ENCODE measurements at regions not wholly inside any gene's neighbourhood (a gene's known extent, or its start where the extent isn't known, plus 50 kb on each side); places are given as distances from the start of the nearest gene placed in this dataset.

GRCh38 chr3:189038773-189039745 lies 132.7 kb upstream of the TPRG1 start:
- TF ChIP-seq, protein P1, sequence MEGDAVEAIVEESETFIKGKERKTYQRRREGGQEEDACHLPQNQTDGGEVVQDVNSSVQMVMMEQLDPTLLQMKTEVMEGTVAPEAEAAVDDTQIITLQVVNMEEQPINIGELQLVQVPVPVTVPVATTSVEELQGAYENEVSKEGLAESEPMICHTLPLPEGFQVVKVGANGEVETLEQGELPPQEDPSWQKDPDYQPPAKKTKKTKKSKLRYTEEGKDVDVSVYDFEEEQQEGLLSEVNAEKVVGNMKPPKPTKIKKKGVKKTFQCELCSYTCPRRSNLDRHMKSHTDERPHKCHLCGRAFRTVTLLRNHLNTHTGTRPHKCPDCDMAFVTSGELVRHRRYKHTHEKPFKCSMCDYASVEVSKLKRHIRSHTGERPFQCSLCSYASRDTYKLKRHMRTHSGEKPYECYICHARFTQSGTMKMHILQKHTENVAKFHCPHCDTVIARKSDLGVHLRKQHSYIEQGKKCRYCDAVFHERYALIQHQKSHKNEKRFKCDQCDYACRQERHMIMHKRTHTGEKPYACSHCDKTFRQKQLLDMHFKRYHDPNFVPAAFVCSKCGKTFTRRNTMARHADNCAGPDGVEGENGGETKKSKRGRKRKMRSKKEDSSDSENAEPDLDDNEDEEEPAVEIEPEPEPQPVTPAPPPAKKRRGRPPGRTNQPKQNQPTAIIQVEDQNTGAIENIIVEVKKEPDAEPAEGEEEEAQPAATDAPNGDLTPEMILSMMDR (IDR thresholded peaks at IDR 0.05) = no peak
- no peak for TF ChIP-seq POLR2A (IDR thresholded peaks at IDR 0.05)
